ENCODE measurements at regions not wholly inside any gene's neighbourhood (a gene's known extent, or its start where the extent isn't known, plus 50 kb on each side); places are given as distances from the start of the nearest gene placed in this dataset.

- no peak for DNase-seq
Measured at GRCh38 chr2:37839991-37840390, 85.1 kb upstream of the RMDN2 start.

- DNase-seq = no peak
Measured at GRCh38 chr2:37842732-37843440, 82.2 kb upstream of the RMDN2 start.

GRCh38 chr2:37843556-37843955 lies 81.5 kb upstream of the RMDN2 start:
- no peak for DNase-seq

GRCh38 chr2:37846207-37846606 lies 78.9 kb upstream of the RMDN2 start:
- no peak for DNase-seq

GRCh38 chr2:37847792-37848191 lies 77.3 kb upstream of the RMDN2 start:
- no peak for DNase-seq

- no peak for DNase-seq
Measured at GRCh38 chr2:37848451-37848850, 76.6 kb upstream of the RMDN2 start.

- no peak for DNase-seq
Measured at GRCh38 chr2:37849911-37850310, 75.2 kb upstream of the RMDN2 start.

GRCh38 chr2:37851428-37851827 lies 73.7 kb upstream of the RMDN2 start:
- DNase-seq = no peak

GRCh38 chr2:37851828-37852584 lies 73.1 kb upstream of the RMDN2 start:
- DNase-seq = no peak

- DNase-seq = no peak
Measured at GRCh38 chr2:37852585-37853014, 72.5 kb upstream of the RMDN2 start.

GRCh38 chr2:37854676-37855282 lies 70.3 kb upstream of the RMDN2 start:
- no peak for DNase-seq

GRCh38 chr2:37855283-37856041 lies 69.6 kb upstream of the RMDN2 start:
- no peak for DNase-seq

GRCh38 chr2:37856101-37856751 lies 68.9 kb upstream of the RMDN2 start:
- DNase-seq = no peak

GRCh38 chr2:37857575-37858399 lies 67.3 kb upstream of the RMDN2 start:
- no peak for DNase-seq

GRCh38 chr2:37858400-37858711 lies 66.7 kb upstream of the RMDN2 start:
- DNase-seq = no peak

GRCh38 chr2:37858725-37859267 lies 66.3 kb upstream of the RMDN2 start:
- no peak for DNase-seq

GRCh38 chr2:37862620-37863019 lies 62.5 kb upstream of the RMDN2 start:
- no peak for DNase-seq

- DNase-seq = no peak
Measured at GRCh38 chr2:37864217-37864616, 60.9 kb upstream of the RMDN2 start.

GRCh38 chr2:37865640-37866039 lies 59.4 kb upstream of the RMDN2 start:
- DNase-seq = no peak

GRCh38 chr2:37866171-37866934 lies 58.7 kb upstream of the RMDN2 start:
- DNase-seq = no peak

- DNase-seq = no peak
Measured at GRCh38 chr2:37867166-37867565, 57.9 kb upstream of the RMDN2 start.

Data from NCI-H1930 (cell line).